H1 (cell line): ENCODE measurements at regions not wholly inside any gene's neighbourhood (a gene's known extent, or its start where the extent isn't known, plus 50 kb on each side); places are given as distances from the start of the nearest gene placed in this dataset.

Experiments
- CHD7 ChIP-seq: fragments of 300-600 bp; sonication (generic); IDR thresholded peaks from 2 replicates; pipeline ENCODE4 v1.7.1; 2012; ENCODE audit warnings: low read length, moderate library complexity, mild to moderate bottlenecking, inconsistent platforms; ENCODE audit not compliant: insufficient replicate concordance
- CREB1 ChIP-seq: IDR thresholded peaks from 2 replicates; pipeline ENCODE4 v1.6.1; 2012; ENCODE audit warnings: inconsistent platforms
- CTCF ChIP-seq, 3 experiments: IDR thresholded peaks; 1 replicate in 2 of 3; 2 replicates in 1 of 3; pipeline versions ENCODE4 v1.5.1 to v1.6.1; 2011; ENCODE audit warnings: low read length in 3 of 3, mild to moderate bottlenecking in 3 of 3, inconsistent platforms in 2 of 3, low read depth in 1 of 3, moderate library complexity in 1 of 3; ENCODE audit not compliant: insufficient read depth in 1 of 3; ENCODE audit errors: control extremely low read depth in 1 of 3
- PHF8 ChIP-seq: fragments of 200-600 bp; sonication (generic); conservative IDR thresholded peaks from 2 replicates; pipeline ENCODE4 v1.7.1; 2012; ENCODE audit warnings: low read depth, mild to moderate bottlenecking, inconsistent platforms, low read length, moderate library complexity
- SAP30 ChIP-seq: fragments of 300-600 bp; sonication (generic); IDR thresholded peaks from 2 replicates; pipeline ENCODE4 v1.7.1; 2012; ENCODE audit warnings: low read length, moderate library complexity, mild to moderate bottlenecking, inconsistent platforms; ENCODE audit not compliant: insufficient read depth, insufficient replicate concordance
- SRF ChIP-seq: IDR thresholded peaks from 2 replicates; pipeline ENCODE4 v1.6.1; 2011; ENCODE audit warnings: mild to moderate bottlenecking, low read depth, low read length, moderate library complexity

- TF ChIP-seq CHD7: no peak
- TF ChIP-seq SAP30: no peak
- TF ChIP-seq CTCF (IDR thresholded peaks at IDR 0.05; ENCODE audit: control extremely low read depth in 1 of 3, insufficient read depth in 1 of 3, low read depth in 1 of 3, low read length in 3 of 3): no peak
- no peak for TF ChIP-seq SRF
- no peak for TF ChIP-seq CREB1
- TF ChIP-seq PHF8: no peak
Observed at GRCh38 chrX:39826813-39827543, 270.8 kb downstream of the BCOR start (continued).
